KG1 (cell line): ENCODE measurements at regions not wholly inside any gene's neighbourhood (a gene's known extent, or its start where the extent isn't known, plus 50 kb on each side); places are given as distances from the start of the nearest gene placed in this dataset.
"Not testable (repeated sequence)": the region's sequence is repeated elsewhere in the genome, so short reads cannot be mapped to it uniquely, and the experiment has no call there.

Source experiments
- DNase-seq: peaks from one replicate; lab custom pipeline; 2025; lab: John Stamatoyannopoulos, UW

DNA sequence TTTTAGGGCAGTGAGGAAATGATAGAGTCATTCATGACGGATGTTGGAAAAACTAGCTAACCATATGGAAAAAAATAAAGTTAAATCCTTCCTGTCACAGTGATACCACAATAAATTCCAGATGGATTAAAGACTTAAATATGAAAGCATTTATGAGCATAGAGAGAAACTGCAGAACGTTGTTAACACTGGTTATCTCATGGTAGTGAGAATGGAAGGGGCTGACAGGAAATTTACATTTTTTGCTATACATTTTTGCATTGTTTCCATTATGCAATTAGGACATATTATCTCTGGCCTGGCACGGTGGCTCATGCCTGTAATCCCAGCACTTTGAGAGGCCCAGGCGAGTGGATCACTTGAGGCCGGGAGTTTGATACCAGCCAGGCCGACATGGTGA lies 130.5 kb upstream of the VOPP1 start:
- DNase-seq: not testable (repeated sequence)

- DNase-seq: not testable (repeated sequence)
Observed at GRCh38 chr7:55699450-55699842, 127.1 kb upstream of the VOPP1 start.

- DNase-seq: not testable (repeated sequence)
Observed at GRCh38 chr7:55698607-55699449, 126.5 kb upstream of the VOPP1 start.

GRCh38 chr7:55695893-55696701 lies 123.8 kb upstream of the VOPP1 start:
- DNase-seq: not testable (repeated sequence)

GRCh38 chr7:55694484-55694883 lies 122.2 kb upstream of the VOPP1 start:
- DNase-seq: not testable (repeated sequence)

DNA sequence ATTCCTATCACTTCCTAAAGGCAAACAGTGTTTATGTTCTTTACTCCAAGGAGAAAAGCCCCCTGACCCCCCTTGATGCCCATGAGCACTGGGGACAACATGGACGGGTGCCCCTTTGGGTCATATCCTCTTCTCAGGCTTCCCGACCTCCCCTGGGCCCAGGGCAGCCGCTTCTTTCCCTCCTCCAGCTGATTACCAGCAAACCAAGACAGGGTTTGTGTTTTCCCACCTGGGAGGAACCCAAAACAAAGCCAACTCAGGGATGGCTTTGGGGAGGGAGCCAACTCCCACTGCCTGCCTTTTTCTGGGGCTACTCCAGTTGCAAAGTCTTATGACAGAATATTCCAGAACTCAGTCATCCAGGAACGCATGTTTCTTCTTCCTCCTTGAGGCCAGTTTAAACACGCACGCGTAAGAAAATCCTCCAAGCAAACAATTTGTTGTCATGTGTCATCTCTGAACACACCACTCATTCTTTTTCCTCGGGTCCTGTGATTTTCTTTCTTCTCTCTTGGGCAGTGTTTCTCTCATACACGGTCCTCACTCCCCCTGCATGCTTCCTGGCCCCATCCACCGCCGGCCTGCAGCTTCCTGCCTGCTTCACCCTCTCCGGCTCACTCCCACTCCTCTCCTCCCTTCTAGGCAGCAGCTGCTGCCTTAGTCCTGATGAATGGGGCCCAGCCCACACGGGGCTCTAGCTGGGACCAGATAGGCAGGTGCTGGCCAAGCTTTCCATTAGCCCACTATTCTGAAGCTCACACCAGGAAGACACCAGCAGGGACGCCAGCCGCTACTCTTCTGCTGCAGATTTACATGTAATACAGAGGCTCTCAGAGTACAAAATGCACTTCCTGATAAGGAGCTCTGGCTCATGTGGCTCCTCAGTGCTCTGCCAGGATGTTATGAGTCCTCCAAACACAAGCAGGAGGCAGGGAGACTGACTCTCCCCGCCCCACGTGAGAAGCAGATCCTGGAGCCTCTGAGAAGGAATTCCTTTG lies 116.7 kb upstream of the VOPP1 start:
- not testable (repeated sequence) for DNase-seq

GRCh38 chr7:55688261-55688660 lies 116.0 kb upstream of the VOPP1 start:
- DNase-seq: not testable (repeated sequence)

GRCh38 chr7:55687252-55687651 lies 115.0 kb upstream of the VOPP1 start:
- not testable (repeated sequence) for DNase-seq

DNA sequence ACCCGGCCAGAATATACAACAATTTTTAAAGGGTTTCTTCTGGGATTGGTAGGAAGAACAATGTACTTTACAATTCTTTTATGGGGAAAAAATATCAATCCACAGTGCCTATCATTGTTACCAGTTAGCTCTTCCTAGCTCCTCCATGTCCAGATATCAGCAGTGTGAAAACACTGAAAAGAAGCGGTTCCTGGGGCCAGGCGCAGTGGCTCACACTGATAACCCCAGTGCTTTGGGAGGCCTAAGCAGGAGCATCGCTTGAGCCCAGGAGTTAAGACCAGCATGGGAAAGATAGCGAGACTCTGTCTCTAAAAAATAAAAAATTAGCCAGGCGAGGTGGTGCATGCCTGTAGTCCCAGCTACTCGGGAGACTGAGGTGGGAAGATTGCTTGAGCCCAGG lies 114.5 kb upstream of the VOPP1 start:
- DNase-seq: not testable (repeated sequence)

GRCh38 chr7:55683501-55683900 lies 111.2 kb upstream of the VOPP1 start:
- DNase-seq: not testable (repeated sequence)

DNA sequence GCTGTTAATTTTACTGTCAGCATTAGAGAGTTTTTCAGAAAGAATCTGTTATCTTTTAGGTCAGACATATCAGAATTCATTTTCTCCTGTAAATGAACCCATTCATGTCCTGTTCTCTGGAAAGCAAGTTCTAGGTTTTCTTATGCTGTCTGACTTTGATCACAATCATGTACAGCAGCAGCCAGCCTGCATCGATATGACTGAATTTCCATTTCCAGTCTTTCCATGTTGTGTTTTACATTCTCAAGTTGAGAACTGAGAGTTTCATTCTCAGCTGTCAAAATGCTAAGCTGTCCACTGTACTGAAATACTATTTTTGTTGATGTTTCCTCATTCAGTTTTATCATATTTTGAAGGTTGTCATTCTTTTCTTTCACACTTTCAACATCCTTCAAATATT lies 103.3 kb upstream of the VOPP1 start:
- DNase-seq: not testable (repeated sequence)

DNA sequence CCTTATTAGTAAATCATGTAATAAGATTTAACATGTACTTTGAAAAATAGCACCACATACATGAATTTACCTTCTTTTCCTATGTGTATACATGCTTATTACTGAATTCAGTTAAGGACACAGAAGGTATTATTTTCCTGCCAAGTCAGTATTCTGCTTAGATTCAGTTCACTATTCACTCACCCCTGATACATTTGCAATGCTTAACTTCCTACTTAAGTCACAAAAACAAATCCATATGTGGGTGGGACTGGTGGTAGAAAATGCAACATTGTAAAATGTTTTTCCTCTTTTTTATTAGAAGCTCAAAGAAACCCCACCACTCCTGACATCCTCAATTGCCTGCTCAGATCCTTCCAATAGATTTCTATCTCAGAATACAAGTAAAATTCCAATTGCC lies 101.2 kb upstream of the VOPP1 start:
- not testable (repeated sequence) for DNase-seq

DNA sequence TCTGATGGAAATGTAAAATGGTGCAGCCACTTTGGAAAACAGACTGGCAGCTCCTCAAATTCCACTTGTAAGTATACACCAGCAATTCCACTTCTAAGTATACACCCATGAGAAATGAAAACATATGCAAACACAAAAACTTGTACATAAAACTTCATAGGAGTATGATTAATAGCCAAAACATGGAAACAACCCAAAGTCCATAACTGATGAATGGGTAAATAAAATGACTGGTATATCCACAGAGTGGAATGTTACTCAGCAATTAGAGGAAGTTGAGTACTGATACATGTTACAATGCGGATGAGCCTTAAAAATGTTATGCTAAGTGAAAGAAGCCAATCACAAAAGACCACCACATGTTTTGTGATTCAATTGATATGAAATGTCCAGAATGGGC lies 99.8 kb upstream of the VOPP1 start:
- DNase-seq: not testable (repeated sequence)

- DNase-seq: no peak
Observed at GRCh38 chr7:55657654-55658053, 85.4 kb upstream of the VOPP1 start.

DNA sequence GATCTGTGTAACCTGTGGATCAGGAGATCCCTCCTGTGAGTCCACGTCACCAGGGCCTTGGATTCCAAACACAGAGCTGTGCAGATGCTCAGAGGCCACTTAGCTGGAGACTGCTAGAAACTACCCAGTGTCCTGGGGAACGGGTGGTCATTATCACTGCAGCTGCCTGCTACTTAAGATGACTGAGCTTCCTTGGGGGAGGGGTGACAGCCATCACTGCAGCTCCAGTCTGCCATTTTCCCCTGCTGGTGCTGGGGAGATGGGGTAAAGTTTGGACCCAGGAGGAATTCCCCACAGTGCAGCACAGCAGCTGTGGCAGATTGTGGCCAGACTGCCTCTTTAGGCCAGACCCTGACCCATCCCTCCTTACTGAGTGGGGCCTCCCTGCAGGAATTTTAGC lies 78.8 kb upstream of the VOPP1 start:
- DNase-seq: no peak

DNA sequence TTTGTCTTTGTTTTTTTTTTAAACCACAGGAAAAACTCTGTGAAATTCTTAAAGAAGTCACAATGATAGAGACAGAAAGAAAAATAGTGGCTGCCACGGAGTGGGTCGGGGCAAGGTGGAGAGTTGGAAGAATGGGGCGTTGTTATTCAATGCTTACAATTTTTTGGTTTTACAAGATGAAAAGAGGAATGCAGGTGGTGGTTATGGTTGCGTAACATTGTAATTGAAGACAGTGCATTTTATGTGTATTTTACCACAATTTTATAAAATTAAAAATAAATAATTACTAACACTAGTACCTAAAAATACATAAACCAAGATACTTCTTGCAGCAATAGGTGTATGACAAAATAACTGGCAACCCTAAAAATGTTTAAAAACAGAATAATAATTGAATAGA lies 76.9 kb upstream of the VOPP1 start:
- no peak for DNase-seq

DNA sequence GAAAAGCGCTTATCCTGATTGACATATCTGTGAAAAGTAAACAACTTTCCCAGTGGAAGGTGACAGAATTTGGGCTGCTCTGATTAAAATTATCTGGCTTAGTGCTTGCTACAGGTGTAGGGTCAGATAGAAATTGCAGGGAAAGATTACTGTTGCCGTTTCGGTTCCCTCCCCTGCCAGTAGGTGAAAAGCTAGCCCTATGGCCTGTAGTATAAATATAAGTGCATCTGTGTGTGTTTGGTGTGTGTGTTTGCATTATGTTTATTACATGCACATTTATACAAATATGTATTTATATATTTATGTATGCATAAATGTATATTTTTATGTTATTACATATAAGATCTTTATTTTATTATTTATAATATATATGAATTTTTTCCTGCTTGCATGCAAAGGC lies 72.3 kb upstream of the VOPP1 start:
- no peak for DNase-seq

GRCh38 chr7:55642266-55642665 lies 70.0 kb upstream of the VOPP1 start:
- no peak for DNase-seq

GRCh38 chr7:55641811-55642210 lies 69.5 kb upstream of the VOPP1 start:
- DNase-seq: peak; percentile 37

GRCh38 chr7:55641273-55641691 lies 69.0 kb upstream of the VOPP1 start:
- peak; percentile 42 for DNase-seq

GRCh38 chr7:55639640-55640039 lies 67.3 kb upstream of the VOPP1 start:
- no peak for DNase-seq
